IPS-18c (cell line): ENCODE measurements at regions not wholly inside any gene's neighbourhood (a gene's known extent, or its start where the extent isn't known, plus 50 kb on each side); places are given as distances from the start of the nearest gene placed in this dataset.

ENCODE experiments used
- H3K4me3 ChIP-seq: 2 replicates; pipeline ENCODE4 v1.7.0; 2013; ENCODE audit warnings: low read depth, mild to moderate bottlenecking, low read length, moderate library complexity; ENCODE audit not compliant: insufficient read depth
- H3K9me3 ChIP-seq: one replicate; pipeline ENCODE4 v1.6.1; 2013; ENCODE audit warnings: mild to moderate bottlenecking, low read length, moderate library complexity; ENCODE audit not compliant: control insufficient read depth, insufficient read depth

- no peak overlapping the region for H3K4me3 ChIP-seq
- H3K9me3 ChIP-seq = no peaks in the 10 kb centered on the region
These were observed 64.1 kb upstream of the LMO1 start for GRCh38 chr11:8327761-8328192.

DNA sequence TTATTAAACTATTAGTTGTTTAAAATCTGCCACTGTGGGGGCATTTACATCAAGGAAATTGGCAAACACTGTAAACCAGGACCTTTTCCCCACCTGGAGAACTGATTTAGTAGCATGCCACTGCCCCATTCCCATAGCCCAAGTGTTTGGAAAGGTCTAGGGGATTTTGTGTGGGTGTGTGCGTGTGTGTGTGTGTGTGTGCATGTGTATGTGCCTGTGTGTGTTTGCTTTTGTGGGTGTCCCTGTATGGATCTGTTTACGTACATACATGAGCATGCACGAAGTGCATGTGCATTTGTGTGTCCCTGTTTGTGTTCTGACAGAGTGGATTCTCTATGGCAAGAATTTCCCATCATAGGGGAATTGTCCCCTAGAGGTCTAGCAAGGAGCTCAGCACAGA lies 62.7 kb upstream of the LMO1 start:
- H3K4me3 ChIP-seq = no peak overlapping the region

GRCh38 chr11:8325591-8326304 lies 62.1 kb upstream of the LMO1 start:
- Histone ChIP-seq H3K9me3 (peaks cover 2% of the 10 kb centered on the region), H3K4me3 (no peak overlapping the region)

More for the DNA sequence above, 62.7 kb upstream of the LMO1 start:
- peaks cover 2% of the 10 kb centered on the region for H3K9me3 ChIP-seq

DNA sequence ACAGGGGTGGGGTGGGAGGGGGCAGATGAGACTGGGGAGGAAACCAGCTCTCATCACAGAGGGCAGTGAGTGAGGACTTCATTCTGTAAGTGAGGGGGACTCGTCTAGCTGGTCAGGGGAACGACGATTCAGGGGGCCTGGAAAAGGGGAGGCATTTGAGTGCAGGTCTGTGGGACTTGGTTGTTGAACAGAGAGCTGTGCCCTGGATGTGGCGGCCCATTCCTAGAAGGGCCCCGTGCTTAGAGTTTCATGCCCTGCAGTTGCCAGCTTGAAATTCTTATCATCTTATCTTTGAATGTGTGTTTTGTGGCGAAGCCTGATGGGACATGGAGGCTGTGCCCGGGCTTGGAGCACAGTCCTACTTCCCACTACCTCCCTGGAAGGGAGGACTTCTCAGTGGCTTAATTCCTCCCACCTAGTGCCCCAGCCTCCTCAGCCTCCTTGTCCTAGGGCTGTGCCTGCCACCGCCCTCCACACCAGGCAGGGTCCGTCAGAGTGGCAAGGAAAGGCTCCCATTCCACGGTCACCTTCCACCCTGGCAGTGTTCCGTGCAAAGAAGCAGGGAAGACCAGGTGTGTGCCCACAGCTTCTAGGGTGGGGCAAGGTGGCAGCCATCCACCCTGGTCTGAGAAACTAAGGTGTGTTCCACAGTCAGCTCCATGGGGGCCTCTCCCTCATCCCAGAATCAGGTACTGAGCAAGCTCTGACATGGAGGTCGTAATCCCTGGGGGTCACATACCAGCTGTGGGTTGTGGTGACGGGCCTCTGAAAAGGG lies 59.7 kb upstream of the LMO1 start:
- Histone ChIP-seq H3K9me3 (peaks cover 2% of the 10 kb centered on the region), H3K4me3 (no peak overlapping the region)

- H3K9me3 ChIP-seq = peaks cover 2% of the 10 kb centered on the region
- no peak overlapping the region for H3K4me3 ChIP-seq
These were observed 58.2 kb upstream of the LMO1 start for GRCh38 chr11:8321876-8322275.

DNA sequence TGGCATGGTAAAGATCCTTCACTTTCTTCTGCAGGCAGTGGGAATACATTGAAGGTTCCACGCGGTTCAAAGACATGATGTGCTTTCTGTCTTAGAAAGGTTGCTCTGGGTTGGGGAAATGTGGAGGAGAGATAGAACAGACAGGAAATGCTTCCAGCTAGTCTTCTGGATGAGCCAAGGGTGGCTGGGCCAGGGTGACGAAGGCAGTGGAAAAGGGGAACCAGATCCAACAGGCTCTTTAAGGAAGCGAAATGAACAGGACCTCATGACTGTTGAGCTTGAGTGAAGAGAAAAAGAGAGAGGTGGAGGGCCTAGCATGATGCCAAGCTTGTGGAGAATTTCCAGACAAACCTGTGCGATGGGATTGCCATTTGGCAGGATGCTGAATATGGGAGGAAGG lies 56.4 kb upstream of the LMO1 start:
- Histone ChIP-seq H3K4me3 (no peak overlapping the region), H3K9me3 (peaks cover 2% of the 10 kb centered on the region)

- Histone ChIP-seq H3K9me3 (peaks cover 2% of the 10 kb centered on the region), H3K4me3 (no peak overlapping the region)
These were observed 54.9 kb upstream of the LMO1 start for GRCh38 chr11:8318536-8318935.

DNA sequence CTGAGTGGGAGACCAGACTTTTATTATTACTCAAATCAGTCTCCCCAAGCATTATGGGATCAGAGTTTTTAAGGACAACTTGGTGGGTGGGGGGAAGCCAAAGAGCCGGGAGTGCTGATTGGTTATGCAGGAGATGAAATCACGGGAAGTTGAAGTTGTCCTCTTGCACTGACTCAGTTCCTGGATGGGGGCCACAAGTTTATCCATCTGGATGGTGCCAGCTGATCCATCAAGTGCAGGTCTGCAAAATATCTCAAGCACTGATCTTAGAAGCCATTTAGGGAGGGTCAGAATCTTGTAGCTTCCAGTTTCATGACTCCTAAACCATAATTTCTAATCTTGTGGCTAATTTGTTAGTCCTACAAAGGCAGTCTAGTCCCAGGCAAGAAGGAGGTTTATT lies 53.5 kb upstream of the LMO1 start:
- Histone ChIP-seq H3K9me3 (peaks cover 2% of the 10 kb centered on the region), H3K4me3 (no peak overlapping the region)

DNA sequence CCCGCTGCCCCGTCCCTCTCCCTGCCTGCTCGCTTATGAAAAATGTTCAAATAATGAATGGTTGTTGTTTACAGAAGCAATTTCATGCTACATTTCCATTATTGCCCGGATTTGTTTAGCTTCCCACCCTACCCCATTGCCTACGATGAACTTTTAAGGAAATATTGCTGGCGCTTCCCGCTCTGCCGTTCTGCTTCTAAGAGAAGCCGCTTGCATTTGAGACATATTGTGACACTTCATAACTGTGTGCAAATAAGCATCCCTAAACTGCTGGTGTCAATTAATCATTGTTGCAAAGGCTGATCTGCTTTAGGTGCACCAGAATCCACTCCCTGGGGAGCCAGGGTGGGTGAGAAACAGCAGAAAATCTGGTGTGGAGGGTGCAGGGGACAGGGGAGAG lies 52.3 kb upstream of the LMO1 start:
- Histone ChIP-seq H3K4me3 (no peak overlapping the region), H3K9me3 (no peaks in the 10 kb centered on the region)

DNA sequence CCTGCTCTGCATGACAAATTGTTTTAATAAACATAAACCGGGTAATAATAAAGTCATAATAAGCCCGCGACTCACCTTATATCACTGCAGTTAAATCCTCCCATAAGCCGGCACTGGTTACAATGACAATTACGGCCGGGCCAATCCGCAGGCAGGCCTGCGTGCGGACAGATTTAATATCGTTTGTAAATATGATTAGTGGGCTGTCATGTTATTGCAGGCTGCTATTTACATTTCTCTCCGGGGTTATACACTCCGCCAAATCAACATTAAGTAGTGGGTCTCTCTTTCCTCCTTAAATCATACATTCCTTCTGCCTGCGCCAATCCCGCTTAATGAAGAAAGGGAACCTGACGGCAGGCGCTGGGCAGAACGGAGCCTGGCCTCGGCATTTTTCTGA lies 51.8 kb upstream of the LMO1 start:
- Histone ChIP-seq H3K4me3 (no peak overlapping the region), H3K9me3 (no peaks in the 10 kb centered on the region)

- Histone ChIP-seq H3K4me3 (no peak overlapping the region), H3K9me3 (no peaks in the 10 kb centered on the region)
These were observed 51.2 kb upstream of the LMO1 start for GRCh38 chr11:8314916-8315315.

DNA sequence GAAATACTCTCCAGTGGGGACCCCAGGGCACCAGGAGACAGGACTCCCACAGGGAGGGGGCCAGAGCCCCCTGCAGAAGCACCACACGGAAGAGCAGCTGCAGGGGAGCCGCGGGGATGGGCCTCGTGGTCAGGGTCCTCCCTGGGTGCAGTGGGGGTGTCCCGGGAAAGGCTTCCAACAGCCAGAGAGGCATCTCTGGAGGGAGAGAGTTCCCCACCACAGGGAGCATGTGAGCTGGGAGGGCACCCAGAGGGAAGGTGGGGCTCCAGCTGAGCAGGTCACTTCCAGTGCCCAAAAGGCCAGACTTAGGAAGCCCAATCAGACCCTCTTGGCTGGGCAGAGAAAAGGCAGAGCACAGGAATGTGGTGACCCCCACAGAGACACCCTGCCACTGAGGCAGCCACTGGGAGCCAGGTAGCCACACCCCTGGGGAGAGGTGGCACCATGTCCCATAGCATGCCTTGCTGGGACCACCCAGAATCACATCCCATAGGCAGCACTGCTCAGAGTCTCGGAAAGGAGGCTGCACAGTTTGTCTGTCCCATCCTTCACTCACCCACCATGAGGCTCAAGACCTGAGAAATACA lies 49.9 kb upstream of the LMO1 start:
- H3K9me3 ChIP-seq = no peaks in the 10 kb centered on the region
- no peak overlapping the region for H3K4me3 ChIP-seq
